HG03045 (cell line): ENCODE measurements at regions not wholly inside any gene's neighbourhood (a gene's known extent, or its start where the extent isn't known, plus 50 kb on each side); places are given as distances from the start of the nearest gene placed in this dataset.
"Not testable (repeated sequence)": the region's sequence is repeated elsewhere in the genome, so short reads cannot be mapped to it uniquely, and the experiment has no call there.

Source experiments
- ATAC-seq: cut with Tn5 transposase; IDR thresholded peaks from one replicate; pipeline ENCODE4 v1.9.1; 2021; ENCODE audit warnings: mild to moderate bottlenecking, moderate library complexity; ENCODE audit not compliant: unreplicated experiment

- no peak for ATAC-seq
Observed at GRCh38 chr12:59405992-59406391, 189.8 kb upstream of the SLC16A7 start.

- ATAC-seq: no peak
Observed at GRCh38 chr12:59404109-59404650, 191.6 kb upstream of the SLC16A7 start.

GRCh38 chr12:59403259-59403932, 192.4 kb upstream of the SLC16A7 start:
- peak; percentile 65 for ATAC-seq

GRCh38 chr12:59401862-59402261, 194.0 kb upstream of the SLC16A7 start:
- ATAC-seq: no peak

GRCh38 chr12:59398164-59398563, 197.7 kb upstream of the SLC16A7 start:
- ATAC-seq: no peak

GRCh38 chr12:59396919-59397318, 198.9 kb upstream of the SLC16A7 start:
- no peak for ATAC-seq

GRCh38 chr12:59396519-59396918, 199.3 kb upstream of the SLC16A7 start:
- ATAC-seq: no peak

- ATAC-seq: not testable (repeated sequence)
Observed at GRCh38 chr12:59395310-59395709, 200.5 kb upstream of the SLC16A7 start.

GRCh38 chr12:59393506-59393905, 202.3 kb upstream of the SLC16A7 start:
- no peak for ATAC-seq

- no peak for ATAC-seq
Observed at GRCh38 chr12:59389968-59390576, 205.8 kb upstream of the SLC16A7 start.

- no peak for ATAC-seq
Observed at GRCh38 chr12:59388694-59389093, 207.1 kb upstream of the SLC16A7 start.

- no peak for ATAC-seq
Observed at GRCh38 chr12:59388176-59388575, 207.7 kb upstream of the SLC16A7 start.

- no peak for ATAC-seq
Observed at GRCh38 chr12:59386236-59386635, 209.6 kb upstream of the SLC16A7 start.

GRCh38 chr12:59383079-59383822, 212.6 kb upstream of the SLC16A7 start:
- no peak for ATAC-seq

- ATAC-seq: no peak
Observed at GRCh38 chr12:59382282-59383078, 213.3 kb upstream of the SLC16A7 start.

- ATAC-seq: no peak
Observed at GRCh38 chr12:59381106-59381505, 214.7 kb upstream of the SLC16A7 start.

GRCh38 chr12:59375633-59376032, 220.2 kb upstream of the SLC16A7 start:
- ATAC-seq: no peak

GRCh38 chr12:59374783-59375182, 221.0 kb upstream of the SLC16A7 start:
- ATAC-seq: no peak

GRCh38 chr12:59372956-59373355, 222.9 kb upstream of the SLC16A7 start:
- ATAC-seq: no peak

- no peak for ATAC-seq
Observed at GRCh38 chr12:59370933-59371332, 224.9 kb upstream of the SLC16A7 start.

GRCh38 chr12:59365133-59365532, 230.7 kb upstream of the SLC16A7 start:
- ATAC-seq: no peak
